A549 (cell line): ENCODE measurements at regions not wholly inside any gene's neighbourhood (a gene's known extent, or its start where the extent isn't known, plus 50 kb on each side); places are given as distances from the start of the nearest gene placed in this dataset.

Source experiments
- ATAC-seq, 2 experiments: fragments of 200-7000 bp in 1 of 2; fragments of >200 bp in 1 of 2; cut with Nextera tagmentation in 1 of 2; cut with Tn5 transposase in 1 of 2; 3 replicates each; pipeline versions ENCODE4 v1.8.0 to v1.9.1; 2018 to 2020; ENCODE audit warnings: mild to moderate bottlenecking in 1 of 2, moderate library complexity in 1 of 2
- CTCF ChIA-PET: fragments of 300-600 bp; sonication (Branson Sonifier 250); formaldehyde crosslinking; extraction: SDS; loops from one replicate; lab custom pipeline; 2021; ENCODE audit warnings: antibody characterized with exemption, inconsistent platforms; lab: Yijun Ruan, JAX
- POLR2A ChIA-PET: fragments of 350-600 bp; formaldehyde crosslinking; extraction: SDS; loops from one replicate; lab custom pipeline; 2021; ENCODE audit warnings: antibody characterized with exemption, inconsistent platforms; lab: Yijun Ruan, JAX
- DNase-seq, 2 experiments: peaks; one replicate each; pipeline versions ENCODE4 v3.0.0 to v3.0.0-alpha.2; 2011 to 2016; ENCODE audit warnings: low read depth in 1 of 2, low spot score in 1 of 2
- FAIRE-seq: peaks from 2 replicates; lab custom pipeline; 2011; peaks lifted over from hg19 to GRCh38; lab: Jason Lieb, UNC
- H3K27ac ChIP-seq, 2 experiments: fragments of >200 bp; sonication (Bioruptor Twin); formaldehyde crosslinking; 3 replicates each; pipeline ENCODE4 v1.5.1; 2016 to 2017
- H3K4me1 ChIP-seq: fragments of >200 bp; sonication (Bioruptor Twin); formaldehyde crosslinking; 3 replicates; pipeline ENCODE4 v1.6.1; 2016
- H3K4me2 ChIP-seq: fragments of >200 bp; sonication (Bioruptor Twin); formaldehyde crosslinking; 3 replicates; pipeline ENCODE4 v1.6.1; 2016
- H3K4me3 ChIP-seq: fragments of >200 bp; sonication (Bioruptor Twin); formaldehyde crosslinking; 3 replicates; pipeline ENCODE4 v1.5.1; 2016
- H3K9me3 ChIP-seq: fragments of >200 bp; sonication (Bioruptor Twin); formaldehyde crosslinking; 3 replicates; pipeline ENCODE4 v1.6.1; 2016
- BHLHE40 ChIP-seq: IDR thresholded peaks from 2 replicates; pipeline ENCODE4 v1.6.1; 2012; ENCODE audit warnings: low read depth, low read length, inconsistent platforms
- CBX2 ChIP-seq: fragments of 200-600 bp; sonication (generic); IDR thresholded peaks from 2 replicates; pipeline ENCODE4 v1.6.1; 2016; ENCODE audit warnings: low read depth, mild to moderate bottlenecking, borderline replicate concordance
- CBX8 ChIP-seq: fragments of 200-600 bp; sonication (generic); IDR thresholded peaks from 2 replicates; pipeline ENCODE4 v1.6.1; 2016
- EHF ChIP-seq: fragments of 250-450 bp; sonication (Bioruptor Pico); IDR thresholded peaks from 2 replicates; pipeline ENCODE4 v1.5.0; 2020; ENCODE audit warnings: mild to moderate bottlenecking
- FOSB ChIP-seq: fragments of 250-450 bp; sonication (Bioruptor Pico); IDR thresholded peaks from 2 replicates; pipeline ENCODE4 v1.5.0; 2020; ENCODE audit warnings: mild to moderate bottlenecking, moderate library complexity
- FOXS1 ChIP-seq: fragments of 250-450 bp; sonication (Bioruptor Pico); IDR thresholded peaks from 2 replicates; pipeline ENCODE4 v1.5.0; 2020; ENCODE audit warnings: mild to moderate bottlenecking, moderate library complexity
- HDAC2 ChIP-seq: fragments of 200-600 bp; sonication (generic); IDR thresholded peaks from 2 replicates; pipeline ENCODE4 v1.6.1; 2016
- HES2 ChIP-seq: fragments of >200 bp; sonication (Bioruptor Twin); formaldehyde crosslinking; IDR thresholded peaks from 2 replicates; pipeline ENCODE4 v1.6.1; 2016
- HEYL ChIP-seq: fragments of 250-450 bp; sonication (Bioruptor Pico); IDR thresholded peaks from 2 replicates; pipeline ENCODE4 v1.8.0; 2021; ENCODE audit warnings: mild to moderate bottlenecking, moderate library complexity
- HMGXB4 ChIP-seq: fragments of 250-450 bp; sonication (Bioruptor Pico); IDR thresholded peaks from 2 replicates; pipeline ENCODE4 v1.5.0; 2021; ENCODE audit warnings: mild to moderate bottlenecking, moderate library complexity, borderline replicate concordance
- HOXA7 ChIP-seq: fragments of 250-450 bp; sonication (Bioruptor Pico); IDR thresholded peaks from 2 replicates; pipeline ENCODE4 v1.5.0; 2020; ENCODE audit warnings: mild to moderate bottlenecking, moderate library complexity
- HOXB13 ChIP-seq: fragments of 250-450 bp; sonication (Bioruptor Pico); IDR thresholded peaks from 2 replicates; pipeline ENCODE4 v1.5.0; 2020; ENCODE audit warnings: low read depth, mild to moderate bottlenecking, moderate library complexity
- HOXB5 ChIP-seq: fragments of 250-450 bp; sonication (Bioruptor Pico); IDR thresholded peaks from 2 replicates; pipeline ENCODE4 v1.5.0; 2020; ENCODE audit warnings: mild to moderate bottlenecking, moderate library complexity
- JUN ChIP-seq, 2 experiments: fragments of >200 bp; sonication (Bioruptor Twin); formaldehyde crosslinking; IDR thresholded peaks; 2 replicates in 1 of 2; 3 replicates in 1 of 2; pipeline ENCODE4 v1.6.1; 2016 to 2017
- JUNB ChIP-seq: fragments of >200 bp; sonication (Bioruptor Twin); formaldehyde crosslinking; IDR thresholded peaks from 2 replicates; pipeline ENCODE4 v1.6.1; 2016
- KDM1A ChIP-seq: fragments of 200-600 bp; sonication (generic); IDR thresholded peaks from 2 replicates; pipeline ENCODE4 v1.6.1; 2016; ENCODE audit warnings: low read depth, mild to moderate bottlenecking
- MAX ChIP-seq: IDR thresholded peaks from 2 replicates; pipeline ENCODE4 v1.6.1; 2012
- MAZ ChIP-seq: fragments of 150-350 bp; IDR thresholded peaks from 2 replicates; pipeline ENCODE4 v1.6.1; 2014; ENCODE audit warnings: antibody characterized with exemption, low read depth, low read length, borderline replicate concordance
- MYC ChIP-seq: IDR thresholded peaks from 2 replicates; pipeline ENCODE4 v1.6.1; 2012; ENCODE audit warnings: mild to moderate bottlenecking, inconsistent platforms, low read length, improper control_type of control experiment, borderline replicate concordance
- NPAS2 ChIP-seq: fragments of 250-450 bp; sonication (Bioruptor Pico); IDR thresholded peaks from 2 replicates; pipeline ENCODE4 v1.8.0; 2022; ENCODE audit warnings: mild to moderate bottlenecking, moderate library complexity, borderline replicate concordance
- PHF8 ChIP-seq: fragments of 200-600 bp; sonication (generic); IDR thresholded peaks from 2 replicates; pipeline ENCODE4 v1.6.1; 2016; ENCODE audit warnings: low read depth, mild to moderate bottlenecking, antibody characterized with exemption, moderate library complexity, borderline replicate concordance
- POLR2A ChIP-seq: IDR thresholded peaks from 2 replicates; pipeline ENCODE4 v1.6.1; 2012; ENCODE audit warnings: mild to moderate bottlenecking, low read length
- POLR2AphosphoS2 ChIP-seq: conservative IDR thresholded peaks from 2 replicates; pipeline ENCODE4 v1.6.1; 2012; ENCODE audit warnings: low read length, improper control_type of control experiment, inconsistent platforms
- RAD21 ChIP-seq, 2 experiments: fragments of >200 bp in 1 of 2; sonication (Bioruptor Twin) in 1 of 2; formaldehyde crosslinking in 1 of 2; IDR thresholded peaks in 1 of 2; conservative IDR thresholded peaks in 1 of 2; 2 replicates in 1 of 2; 3 replicates in 1 of 2; pipeline ENCODE4 v1.6.1; 2012 to 2018; ENCODE audit warnings: inconsistent platforms in 1 of 2
- RCOR1 ChIP-seq: fragments of 150-350 bp; IDR thresholded peaks from 2 replicates; pipeline ENCODE4 v1.6.1; 2014; ENCODE audit warnings: antibody characterized with exemption, low read length, low read depth
- RFX5 ChIP-seq: fragments of 450-650 bp; IDR thresholded peaks from 2 replicates; pipeline ENCODE4 v1.7.1; 2014; ENCODE audit warnings: antibody characterized with exemption, mild to moderate bottlenecking, moderate library complexity
- RNF2 ChIP-seq: fragments of 200-600 bp; sonication (generic); IDR thresholded peaks from 2 replicates; pipeline ENCODE4 v1.6.1; 2016; ENCODE audit warnings: low read depth, mild to moderate bottlenecking, antibody characterized with exemption, moderate library complexity, borderline replicate concordance
- SREBF2 ChIP-seq: fragments of 450-650 bp; IDR thresholded peaks from 2 replicates; pipeline ENCODE4 v1.6.1; 2014; ENCODE audit warnings: mild to moderate bottlenecking, moderate library complexity
- TFCP2L1 ChIP-seq: fragments of 250-450 bp; sonication (Bioruptor Pico); IDR thresholded peaks from 2 replicates; pipeline ENCODE4 v1.5.0; 2021; ENCODE audit warnings: mild to moderate bottlenecking
- USF2 ChIP-seq: fragments of 450-650 bp; IDR thresholded peaks from 2 replicates; pipeline ENCODE4 v1.6.1; 2014; ENCODE audit warnings: antibody characterized with exemption
- ZC3H11A ChIP-seq: fragments of 450-650 bp; IDR thresholded peaks from 2 replicates; pipeline ENCODE4 v1.6.1; 2014; ENCODE audit warnings: antibody characterized with exemption, mild to moderate bottlenecking
- ZFP36 ChIP-seq: fragments of 450-650 bp; IDR thresholded peaks from 2 replicates; pipeline ENCODE4 v1.6.1; 2014; ENCODE audit warnings: borderline replicate concordance; ENCODE audit not compliant: partially characterized antibody
- ZSCAN20 ChIP-seq: fragments of 250-450 bp; sonication (Bioruptor Pico); IDR thresholded peaks from 2 replicates; pipeline ENCODE4 v1.8.0; 2022; ENCODE audit warnings: mild to moderate bottlenecking, moderate library complexity
- WGBS: methylation state at CpG from one replicate; pipeline ENCODE4 v1.1.6; 2017; ENCODE audit errors: missing lambda C conversion rate; 5-methylcytosine and 5-hydroxymethylcytosine counted together

- TF ChIP-seq MAX (0 out of 2 replicates have a peak, but pooled peaks have one; percentile 27), RNF2 (no peak), HES2 (no peak), RCOR1 (no peak), MAZ (no peak), CBX8 (no peak), PHF8 (no peak), FOSB (CRISPR knock-in tag) (no peak), RFX5 (no peak), HEYL (CRISPR knock-in tag) (no peak), SREBF2 (no peak), HOXB13 (CRISPR knock-in tag) (no peak), BHLHE40 (no peak), HMGXB4 (no peak), ZFP36 (no peak), EHF (CRISPR knock-in tag) (no peak), MYC (no peak), USF2 (no peak), POLR2A (no peak), POLR2AphosphoS2 (no peak), ZSCAN20 (CRISPR knock-in tag) (no peak), TFCP2L1 (CRISPR knock-in tag) (no peak), HOXA7 (CRISPR knock-in tag) (no peak), ZC3H11A (no peak), NPAS2 (CRISPR knock-in tag) (no peak), JUN (IDR thresholded peaks at IDR 0.05) (peak in 1 of 2 experiments; percentile 63; a peak in 2 of 5 replicates), FOXS1 (CRISPR knock-in tag) (no peak), KDM1A (no peak), HOXB5 (CRISPR knock-in tag) (no peak), HDAC2 (no peak)
Measured at GRCh38 chr1:87956072-87956471, 627.4 kb downstream of the LMO4 start (continued).

GRCh38 chr1:87956750-87957149 lies 628.1 kb downstream of the LMO4 start:
- Histone ChIP-seq H3K4me1 (peaks cover 17% of the 10 kb centered on the region), H3K27ac (peak overlapping the region; percentile 67 to 74), H3K4me2 (peak overlapping the region; percentile 61), H3K4me3 (no peak overlapping the region), H3K9me3 (no peaks in the 10 kb centered on the region)
- FAIRE-seq (no peak), DNase-seq (no peak), ATAC-seq (no peak)
- WGBS: 91% methylated on average over 1 of the region's 1 CpG
- ChIA-PET CTCF (no interaction called here), POLR2A (no interaction called here)
- no peak for TF ChIP-seq EHF (CRISPR knock-in tag)
- TF ChIP-seq HMGXB4: no peak
- no peak for TF ChIP-seq CBX2
- TF ChIP-seq RAD21 (conservative IDR thresholded peaks at IDR 0.05 in 1 of 2, IDR thresholded peaks at IDR 0.05 in 1 of 2): no peak
- TF ChIP-seq JUNB: no peak
